GM23248 (cell line): ENCODE measurements at regions not wholly inside any gene's neighbourhood (a gene's known extent, or its start where the extent isn't known, plus 50 kb on each side); places are given as distances from the start of the nearest gene placed in this dataset.

ENCODE experiments used
- DNase-seq: peaks from one replicate; pipeline ENCODE4 v3.0.0-alpha.2; 2015
- H2AFZ ChIP-seq: fragments of 200-600 bp; sonication (generic); 2 replicates; pipeline ENCODE4 v1.6.1; 2016; ENCODE audit warnings: antibody characterized with exemption
- H3F3A ChIP-seq: fragments of 200-600 bp; sonication (generic); 2 replicates; pipeline ENCODE4 v1.6.1; 2016; ENCODE audit warnings: mild to moderate bottlenecking, antibody characterized with exemption, mixed run types; ENCODE audit not compliant: insufficient read depth
- H3K27ac ChIP-seq: fragments of 200-600 bp; sonication (generic); 2 replicates; pipeline ENCODE4 v1.5.1; 2016; ENCODE audit warnings: mild to moderate bottlenecking
- H3K27me3 ChIP-seq: fragments of 200-600 bp; sonication (generic); replicated peaks from 2 replicates; pipeline ENCODE4 v1.6.1; 2016; ENCODE audit warnings: mild to moderate bottlenecking; ENCODE audit not compliant: insufficient read depth
- H3K36me3 ChIP-seq: fragments of 200-600 bp; sonication (generic); 2 replicates; pipeline ENCODE4 v1.6.1; 2016; ENCODE audit warnings: low read depth, mild to moderate bottlenecking
- H3K4me1 ChIP-seq: fragments of 200-600 bp; sonication (generic); 2 replicates; pipeline ENCODE4 v1.6.1; 2016; ENCODE audit warnings: mild to moderate bottlenecking; ENCODE audit not compliant: insufficient read depth
- H3K4me2 ChIP-seq: fragments of 200-600 bp; sonication (generic); one replicate; pipeline ENCODE4 v1.6.1; 2016; ENCODE audit warnings: mild to moderate bottlenecking; ENCODE audit not compliant: unreplicated experiment
- H3K4me3 ChIP-seq: fragments of 200-600 bp; sonication (generic); 2 replicates; pipeline ENCODE4 v1.5.1; 2016; ENCODE audit warnings: mild to moderate bottlenecking
- H3K79me2 ChIP-seq: fragments of 200-600 bp; sonication (generic); 2 replicates; pipeline ENCODE4 v1.6.1; 2016; ENCODE audit warnings: mild to moderate bottlenecking; ENCODE audit not compliant: insufficient read depth
- H3K9ac ChIP-seq: fragments of 200-600 bp; sonication (generic); 2 replicates; pipeline ENCODE4 v1.6.1; 2016; ENCODE audit warnings: mild to moderate bottlenecking
- H3K9me2 ChIP-seq: fragments of 200-600 bp; sonication (generic); 2 replicates; pipeline ENCODE4 v1.6.1; 2016; ENCODE audit warnings: mixed run types, mild to moderate bottlenecking, moderate library complexity; ENCODE audit not compliant: insufficient read depth
- H3K9me3 ChIP-seq: fragments of 200-600 bp; sonication (generic); one replicate; pipeline ENCODE4 v1.6.1; 2017; ENCODE audit warnings: low read depth
- H4K20me1 ChIP-seq: fragments of 200-600 bp; sonication (generic); 2 replicates; pipeline ENCODE4 v1.6.0; 2016; ENCODE audit not compliant: insufficient read depth
- EZH2 ChIP-seq: fragments of 200-600 bp; sonication (generic); IDR thresholded peaks from 2 replicates; pipeline ENCODE4 v1.6.1; 2018; ENCODE audit warnings: antibody characterized with exemption, mild to moderate bottlenecking; ENCODE audit not compliant: insufficient read depth, poor library complexity, severe bottlenecking
- EZH2phosphoT487 ChIP-seq: fragments of 200-600 bp; sonication (generic); IDR thresholded peaks from 2 replicates; pipeline ENCODE4 v1.6.1; 2018; ENCODE audit warnings: antibody characterized with exemption, moderate library complexity, mild to moderate bottlenecking, low read depth; ENCODE audit not compliant: insufficient read depth
- WGBS, 2 experiments: methylation state at CpG; one replicate each; pipeline ENCODE4 v1.1.6; 2015 to 2017; ENCODE audit warnings: low lambda C conversion rate in 2 of 2, low coverage in 1 of 2; ENCODE audit errors: missing lambda C conversion rate in 2 of 2; 5-methylcytosine and 5-hydroxymethylcytosine counted together
- in situ Hi-C: fragments of 300-500 bp; cut with MboI; formaldehyde crosslinking; loops from 2 replicates; pipeline ENCODE4 v1.15.0; 2020

DNA sequence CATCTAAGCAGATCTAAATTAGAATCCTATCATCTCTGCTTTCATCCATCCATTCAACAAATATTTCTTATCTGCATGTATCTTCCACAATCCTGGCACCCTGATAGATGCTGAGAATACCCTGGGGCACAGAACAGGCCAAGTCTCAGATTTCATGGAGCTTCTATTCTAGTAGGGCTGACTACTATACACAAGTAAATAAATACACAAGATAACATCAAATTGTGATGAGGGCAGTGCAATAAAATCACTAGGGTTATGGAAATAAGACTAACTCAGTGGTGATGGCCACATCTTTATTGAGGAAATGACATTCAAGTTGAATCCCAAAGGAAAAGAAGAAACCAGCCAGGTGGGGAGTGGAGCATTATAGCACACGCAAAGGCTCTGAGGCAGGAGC is 138.4 kb upstream of the GLRA1 start:
- no peak for TF ChIP-seq EZH2phosphoT487
- TF ChIP-seq EZH2, result no peak
- H4K20me1 ChIP-seq, result no peaks in the 10 kb centered on the region
- no peak for DNase-seq

DNA sequence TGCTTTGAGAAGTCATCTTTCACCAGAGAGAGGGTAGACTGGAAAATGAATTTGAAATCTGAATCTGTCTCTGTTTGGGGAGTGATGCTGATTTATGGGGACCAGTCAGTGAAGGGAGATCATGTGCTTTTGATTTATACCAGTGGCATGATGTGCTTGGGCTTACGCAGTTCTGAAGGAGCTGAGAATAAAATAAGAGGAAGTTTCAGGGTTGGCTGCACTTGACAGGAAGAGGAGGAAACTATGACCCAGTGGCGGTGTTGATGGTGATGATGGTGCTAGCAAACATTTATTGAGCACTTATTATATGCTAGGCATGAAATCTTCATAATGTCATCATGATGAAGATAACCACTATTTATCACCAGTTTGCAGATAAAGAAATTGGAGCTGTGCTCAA is 136.4 kb upstream of the GLRA1 start:
- Histone ChIP-seq H3K79me2 (no peaks in the 10 kb centered on the region), H4K20me1 (no peaks in the 10 kb centered on the region), H3K27me3 (no peaks in the 10 kb centered on the region), H3K27ac (no peak overlapping the region), H3K9me3 (no peaks in the 10 kb centered on the region), H3K36me3 (no peaks in the 10 kb centered on the region), H3K4me2 (no peak overlapping the region), H3F3A (no peaks in the 10 kb centered on the region), H3K4me3 (no peak overlapping the region), H3K9ac (no peak overlapping the region), H3K4me1 (no peaks in the 10 kb centered on the region), H3K9me2 (no peaks in the 10 kb centered on the region), H2AFZ (no peak overlapping the region)
- TF ChIP-seq EZH2, result no peak
- in situ Hi-C loops, result no loop called here
- no peak for DNase-seq
- WGBS, 2 experiments, result 42 to 50% methylated on average over 2 of the region's 2 CpGs

More for the DNA sequence above, 138.4 kb upstream of the GLRA1 start:
- Histone ChIP-seq H3K9me3 (no peaks in the 10 kb centered on the region), H3K27ac (no peak overlapping the region), H3K4me2 (no peak overlapping the region), H3K79me2 (no peaks in the 10 kb centered on the region), H3K36me3 (no peaks in the 10 kb centered on the region), H3K4me3 (no peak overlapping the region), H3K27me3 (no peaks in the 10 kb centered on the region), H3K4me1 (no peaks in the 10 kb centered on the region), H3K9ac (no peak overlapping the region), H3F3A (no peaks in the 10 kb centered on the region), H3K9me2 (no peaks in the 10 kb centered on the region), H2AFZ (no peak overlapping the region)
- WGBS, 2 experiments, result 17 to 36% methylated on average over 1 of the region's 1 CpG
- in situ Hi-C loops, result no loop called here

DNA sequence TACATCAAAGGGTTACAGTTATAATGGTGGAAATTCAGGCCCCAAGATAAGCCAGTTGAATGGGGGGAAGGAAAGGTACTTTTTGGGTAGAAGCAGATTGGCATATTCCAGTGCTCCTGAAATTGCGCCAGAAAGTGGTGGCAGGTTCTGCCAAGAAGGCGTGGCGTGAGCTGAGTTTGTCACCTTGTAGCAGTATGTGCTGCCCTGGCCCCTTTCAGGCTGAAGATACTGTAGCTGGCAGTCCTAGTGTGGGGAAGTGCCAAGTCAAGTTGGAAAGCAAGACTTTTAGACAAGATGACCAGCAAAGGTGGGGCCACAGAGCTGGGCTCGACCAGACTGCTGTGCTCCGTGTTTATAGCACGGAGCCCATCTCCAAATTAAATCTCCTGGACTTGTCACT is 133.6 kb upstream of the GLRA1 start:
- H3K36me3 ChIP-seq, result no peaks in the 10 kb centered on the region
- H3K9ac ChIP-seq, result no peak overlapping the region
- H3K4me3 ChIP-seq, result no peak overlapping the region
- no peak overlapping the region for H3K4me2 ChIP-seq
- H3K27ac ChIP-seq, result no peak overlapping the region
- no peak for TF ChIP-seq EZH2phosphoT487
- no peak for TF ChIP-seq EZH2
- H2AFZ ChIP-seq, result no peak overlapping the region
- no peaks in the 10 kb centered on the region for H3K9me2 ChIP-seq
- no peaks in the 10 kb centered on the region for H3K27me3 ChIP-seq
- H3F3A ChIP-seq, result no peaks in the 10 kb centered on the region
- in situ Hi-C loops, result no loop called here
- H3K4me1 ChIP-seq, result no peaks in the 10 kb centered on the region
- H4K20me1 ChIP-seq, result no peaks in the 10 kb centered on the region
- H3K9me3 ChIP-seq, result no peaks in the 10 kb centered on the region
- DNase-seq, result no peak
- no peaks in the 10 kb centered on the region for H3K79me2 ChIP-seq
- 31 to 37% methylated on average over 6 of the region's 6 CpGs for WGBS, 2 experiments

DNA sequence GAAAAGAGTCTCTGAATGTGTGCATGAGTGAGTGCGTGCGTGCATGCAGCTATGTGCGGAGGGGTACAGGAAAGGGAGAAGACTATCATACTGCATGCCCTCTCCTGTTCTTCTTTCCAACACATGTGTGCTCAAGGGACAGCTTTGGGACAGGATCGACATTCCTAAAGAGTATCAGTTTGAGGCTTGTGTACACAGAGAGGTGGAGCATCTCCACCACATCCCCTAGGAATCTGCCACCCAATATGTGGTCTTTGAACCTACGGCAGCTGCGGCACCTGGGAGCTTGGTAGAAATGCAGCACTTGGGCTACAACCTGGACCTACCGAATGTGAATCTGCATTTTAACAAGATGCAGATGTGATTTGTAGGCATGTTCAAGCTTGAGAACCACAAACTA is 132.3 kb upstream of the GLRA1 start:
- WGBS, 2 experiments, result 25 to 28% methylated on average over 7 of the region's 7 CpGs
- Histone ChIP-seq H3K36me3 (no peaks in the 10 kb centered on the region), H3K9ac (no peak overlapping the region), H3K27me3 (no peaks in the 10 kb centered on the region), H3K9me2 (no peaks in the 10 kb centered on the region), H3K27ac (no peak overlapping the region), H3K79me2 (no peaks in the 10 kb centered on the region), H3K9me3 (no peaks in the 10 kb centered on the region), H4K20me1 (no peaks in the 10 kb centered on the region), H3F3A (no peaks in the 10 kb centered on the region), H3K4me3 (no peak overlapping the region), H3K4me2 (no peak overlapping the region), H3K4me1 (no peaks in the 10 kb centered on the region), H2AFZ (no peak overlapping the region)
- TF ChIP-seq EZH2phosphoT487, result no peak
- TF ChIP-seq EZH2, result no peak
- in situ Hi-C loops, result no loop called here
- no peak for DNase-seq

DNA sequence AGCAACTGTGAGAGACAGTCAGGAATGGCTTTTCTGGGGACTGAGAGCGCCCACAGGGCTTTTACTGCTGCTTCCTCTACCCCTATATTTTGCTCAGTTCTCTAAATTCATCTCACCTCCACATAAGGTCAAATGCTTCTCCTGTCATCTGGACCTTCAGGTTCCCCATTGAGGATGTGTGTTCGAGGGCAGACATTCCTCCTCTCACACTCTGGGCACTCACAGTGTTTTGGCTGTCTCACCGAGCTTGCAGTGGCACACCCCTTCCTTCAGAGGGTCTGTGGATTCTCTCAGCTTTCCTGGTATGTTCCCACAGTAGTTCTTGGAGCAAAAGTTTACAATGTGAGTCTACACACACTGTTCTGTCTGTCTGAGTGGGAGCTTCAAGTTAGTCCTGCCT is 127.8 kb upstream of the GLRA1 start:
- 3 to 4% methylated on average over 3 of the region's 3 CpGs for WGBS, 2 experiments
- DNase-seq, result no peak
- Histone ChIP-seq H3K9me2 (no peaks in the 10 kb centered on the region), H3K36me3 (no peaks in the 10 kb centered on the region), H2AFZ (no peak overlapping the region), H3K27me3 (no peaks in the 10 kb centered on the region), H3K9me3 (no peaks in the 10 kb centered on the region), H4K20me1 (no peaks in the 10 kb centered on the region), H3K4me2 (no peak overlapping the region), H3F3A (no peaks in the 10 kb centered on the region), H3K4me1 (no peaks in the 10 kb centered on the region), H3K79me2 (no peaks in the 10 kb centered on the region), H3K9ac (no peak overlapping the region), H3K4me3 (no peak overlapping the region), H3K27ac (no peak overlapping the region)
- in situ Hi-C loops, result no loop called here
- TF ChIP-seq EZH2phosphoT487 (no peak), EZH2 (no peak)
